H1 (cell line): ENCODE measurements at regions not wholly inside any gene's neighbourhood (a gene's known extent, or its start where the extent isn't known, plus 50 kb on each side); places are given as distances from the start of the nearest gene placed in this dataset.

Experiments used
- CTCF ChIA-PET: fragments of 300-600 bp; sonication (Branson Sonifier 250); formaldehyde crosslinking; loops from one replicate; lab custom pipeline; 2021; ENCODE audit not compliant: partially characterized antibody; lab: Charles Lee
- POLR2A ChIA-PET: fragments of 300-600 bp; sonication (Branson Sonifier 250); formaldehyde crosslinking; loops from one replicate; lab custom pipeline; 2021; ENCODE audit warnings: inconsistent platforms; ENCODE audit not compliant: partially characterized antibody; lab: Charles Lee
- DNase-seq, 2 experiments: peaks; one replicate each; pipeline versions ENCODE4 v3.0.0 to v3.0.0-alpha.2; 2010 to 2022; ENCODE audit warnings: low spot score in 2 of 2, low read depth in 1 of 2, mixed read lengths in 1 of 2
- FAIRE-seq: peaks from 2 replicates; lab custom pipeline; 2011; peaks lifted over from hg19 to GRCh38; lab: Jason Lieb, UNC
- H2AFZ ChIP-seq: 2 replicates; pipeline ENCODE4 v1.8.1; 2012; ENCODE audit warnings: low read length, inconsistent platforms
- H2AK5ac ChIP-seq: 2 replicates; pipeline ENCODE4 v1.6.1; 2013; ENCODE audit warnings: low read depth, low read length
- H2BK120ac ChIP-seq: replicated peaks from 2 replicates; pipeline ENCODE3; 2013; ENCODE audit warnings: low read depth, low read length, inconsistent platforms
- H2BK12ac ChIP-seq: 2 replicates; pipeline ENCODE4 v1.6.1; 2013; ENCODE audit warnings: low read depth, low read length
- H2BK15ac ChIP-seq: 2 replicates; pipeline ENCODE4 v1.6.1; 2013; ENCODE audit warnings: low read length
- H2BK20ac ChIP-seq: 2 replicates; pipeline ENCODE4 v1.6.1; 2013; ENCODE audit warnings: low read length
- H2BK5ac ChIP-seq: 2 replicates; pipeline ENCODE4 v1.6.1; 2013; ENCODE audit warnings: low read depth, low read length
- H3K14ac ChIP-seq: 2 replicates; pipeline ENCODE4 v1.6.1; 2013; ENCODE audit warnings: inconsistent platforms; ENCODE audit not compliant: insufficient read length
- H3K18ac ChIP-seq: 2 replicates; pipeline ENCODE4 v1.6.1; 2013; ENCODE audit warnings: low read length; ENCODE audit errors: extremely low read depth
- H3K23ac ChIP-seq: 2 replicates; pipeline ENCODE4 v1.6.1; 2013; ENCODE audit warnings: inconsistent platforms; ENCODE audit not compliant: insufficient read length
- H3K23me2 ChIP-seq: 2 replicates; pipeline ENCODE4 v1.6.1; 2013; ENCODE audit warnings: low read depth, low read length
- H3K27ac ChIP-seq: 2 replicates; pipeline ENCODE4 v1.6.1; 2011; ENCODE audit warnings: low read depth, low read length, inconsistent platforms
- H3K27me3 ChIP-seq, 4 experiments: replicated peaks in 1 of 4; 1 replicate in 1 of 4; 2 replicates in 3 of 4; pipeline versions ENCODE4 v1.6.1 to v1.8.1; 2011 to 2013; ENCODE audit warnings: low read length in 3 of 4, mild to moderate bottlenecking in 3 of 4, inconsistent platforms in 2 of 4, mixed read lengths in 2 of 4, moderate library complexity in 1 of 4; ENCODE audit not compliant: control insufficient read depth in 3 of 4, insufficient read depth in 3 of 4; ENCODE audit errors: extremely low read depth in 1 of 4
- H3K36me3 ChIP-seq, 4 experiments: 2 replicates each; pipeline versions ENCODE4 v1.6.1 to v1.8.1; 2011 to 2013; ENCODE audit warnings: mild to moderate bottlenecking in 4 of 4, low read length in 3 of 4, moderate library complexity in 2 of 4, control low read depth in 1 of 4, inconsistent platforms in 1 of 4; ENCODE audit not compliant: insufficient read depth in 4 of 4, control insufficient read depth in 2 of 4
- H3K4ac ChIP-seq: replicated peaks from 2 replicates; pipeline ENCODE3; 2013; ENCODE audit warnings: low read length, low read depth, mixed read lengths, inconsistent platforms; ENCODE audit not compliant: insufficient read length
- H3K4me1 ChIP-seq, 4 experiments: replicated peaks in 1 of 4; 1 replicate in 1 of 4; 2 replicates in 3 of 4; pipeline versions ENCODE4 v1.6.1 to v1.8.1; 2011 to 2013; ENCODE audit warnings: low read length in 3 of 4, inconsistent platforms in 2 of 4, mixed read lengths in 1 of 4; ENCODE audit not compliant: insufficient read depth in 4 of 4, control insufficient read depth in 3 of 4
- H3K4me2 ChIP-seq, 2 experiments: 2 replicates each; pipeline versions ENCODE4 v1.6.1 to v1.8.1; 2011 to 2013; ENCODE audit warnings: low read depth in 2 of 2, low read length in 2 of 2, control low read depth in 1 of 2, inconsistent platforms in 1 of 2, mild to moderate bottlenecking in 1 of 2; ENCODE audit not compliant: insufficient read depth in 1 of 2
- H3K4me3 ChIP-seq, 4 experiments: fragments of 200-600, 300-600 bp in 1 of 4; sonication (generic), shearing (Covaris generic), sonication (Bioruptor Twin) in 1 of 4; 2 replicates each; pipeline versions ENCODE4 v1.5.1 to v1.8.1; 2011 to 2016; ENCODE audit warnings: low read length in 4 of 4, low read depth in 3 of 4, control low read depth in 2 of 4, inconsistent platforms in 2 of 4, mild to moderate bottlenecking in 2 of 4, mixed read lengths in 1 of 4, moderate library complexity in 1 of 4; ENCODE audit not compliant: insufficient read depth in 2 of 4; ENCODE audit errors: extremely low read depth in 1 of 4
- H3K56ac ChIP-seq: replicated peaks from 2 replicates; pipeline ENCODE3; 2013; ENCODE audit warnings: low read depth, mild to moderate bottlenecking, mixed read lengths, low read length, inconsistent platforms; ENCODE audit not compliant: insufficient read length
- H3K79me1 ChIP-seq: 2 replicates; pipeline ENCODE4 v1.6.1; 2013; ENCODE audit warnings: low read depth, low read length, control low read depth
- H3K79me2 ChIP-seq, 2 experiments: 2 replicates each; pipeline versions ENCODE4 v1.6.1 to v1.8.1; 2012 to 2013; ENCODE audit warnings: low read length in 2 of 2, mild to moderate bottlenecking in 2 of 2, inconsistent platforms in 1 of 2; ENCODE audit not compliant: insufficient read depth in 2 of 2, control insufficient read depth in 1 of 2
- H3K9ac ChIP-seq, 4 experiments: replicated peaks in 1 of 4; 1 replicate in 1 of 4; 2 replicates in 3 of 4; pipeline versions ENCODE4 v1.6.1 to v1.8.1; 2011 to 2013; ENCODE audit warnings: low read depth in 3 of 4, low read length in 3 of 4, control low read depth in 2 of 4, mild to moderate bottlenecking in 2 of 4, moderate library complexity in 2 of 4, inconsistent platforms in 1 of 4; ENCODE audit errors: extremely low read depth in 1 of 4
- H3K9me3 ChIP-seq, 2 experiments: 2 replicates each; pipeline versions ENCODE4 v1.6.1 to v1.8.1; 2012 to 2013; ENCODE audit warnings: mild to moderate bottlenecking in 2 of 2, moderate library complexity in 2 of 2, control low read depth in 1 of 2, inconsistent platforms in 1 of 2, low read depth in 1 of 2, low read length in 1 of 2, mixed read lengths in 1 of 2; ENCODE audit not compliant: insufficient read depth in 2 of 2
- H4K20me1 ChIP-seq, 2 experiments: replicated peaks in 1 of 2; 2 replicates each; pipeline versions ENCODE3 to v1.8.1; 2011 to 2013; ENCODE audit warnings: inconsistent platforms in 2 of 2, low read length in 2 of 2, mild to moderate bottlenecking in 1 of 2; ENCODE audit not compliant: insufficient read depth in 2 of 2, control insufficient read depth in 1 of 2
- H4K5ac ChIP-seq: 2 replicates; pipeline ENCODE4 v1.6.1; 2013; ENCODE audit warnings: low read length, low read depth, mixed read lengths, inconsistent platforms; ENCODE audit not compliant: insufficient read length
- H4K8ac ChIP-seq: 2 replicates; pipeline ENCODE4 v1.8.0; 2013; ENCODE audit warnings: mild to moderate bottlenecking, moderate library complexity, low read length, inconsistent platforms; ENCODE audit not compliant: insufficient read depth; ENCODE audit errors: extremely low read depth
- H4K91ac ChIP-seq: replicated peaks from 2 replicates; pipeline ENCODE3; 2013; ENCODE audit warnings: low read length, mixed read lengths, inconsistent platforms; ENCODE audit not compliant: insufficient read length
- BRCA1 ChIP-seq: IDR thresholded peaks from 2 replicates; pipeline ENCODE4 v1.6.1; 2012; ENCODE audit warnings: low read depth, low read length, improper control_type of control experiment
- JUN ChIP-seq: IDR thresholded peaks from 2 replicates; pipeline ENCODE4 v1.6.1; 2011; ENCODE audit warnings: low read depth, mild to moderate bottlenecking, improper control_type of control experiment, low read length
- SP1 ChIP-seq: IDR thresholded peaks from 2 replicates; pipeline ENCODE4 v1.6.1; 2011; ENCODE audit warnings: low read depth, low read length
- SP4 ChIP-seq: IDR thresholded peaks from 2 replicates; pipeline ENCODE4 v1.6.1; 2012; ENCODE audit warnings: low read length, inconsistent platforms
- TEAD4 ChIP-seq: IDR thresholded peaks from 2 replicates; pipeline ENCODE4 v1.6.1; 2012; ENCODE audit warnings: low read depth, low read length, inconsistent platforms, mixed read lengths
- ZNF274 ChIP-seq: IDR thresholded peaks from 2 replicates; pipeline ENCODE4 v1.7.0; 2012; ENCODE audit warnings: low read length, borderline replicate concordance; ENCODE audit errors: extremely low read depth
- WGBS, 2 experiments: shearing (Covaris generic) in 1 of 2; methylation state at CpG; one replicate each; pipeline versions ENCODE4 v1.1.6 to v1.1.7; 2013 to 2015; ENCODE audit warnings: low lambda C conversion rate in 2 of 2, mixed read lengths in 2 of 2, inconsistent platforms in 1 of 2, low coverage in 1 of 2, missing lambda C conversion rate in 1 of 2; ENCODE audit not compliant: insufficient replicate concordance in 2 of 2, insufficient coverage in 1 of 2, insufficient read length in 1 of 2; ENCODE audit errors: extremely low coverage in 1 of 2, missing lambda C conversion rate in 1 of 2; 5-methylcytosine and 5-hydroxymethylcytosine counted together
- TF ChIP-seq, protein P1 (sequence below): IDR thresholded peaks from 2 replicates; pipeline ENCODE4 v1.6.1; 2012; ENCODE audit warnings: inconsistent platforms
- TF ChIP-seq, protein P2 (sequence below): IDR thresholded peaks from 2 replicates; pipeline ENCODE4 v1.6.1; 2012; ENCODE audit warnings: low read length, inconsistent platforms

DNA sequence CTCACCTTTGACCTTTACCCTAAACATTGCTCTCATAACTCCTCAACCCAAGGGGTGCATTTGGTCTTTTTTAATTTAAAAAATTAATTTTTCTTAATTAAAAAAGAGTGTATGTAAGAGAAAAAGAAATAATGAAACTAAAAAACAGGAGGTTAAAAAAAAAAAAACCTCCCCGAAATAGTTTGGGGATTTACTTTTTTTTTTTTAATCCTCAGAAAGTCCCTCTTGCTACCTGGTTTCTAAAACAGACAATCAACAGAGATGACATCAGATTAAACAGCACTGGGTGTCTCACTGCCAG is 301.3 kb downstream of the SOX9 start:
- no peak overlapping the region for H2BK5ac ChIP-seq
- no peak overlapping the region for H3K4me3 ChIP-seq
- no peaks in the 10 kb centered on the region for H3K23me2 ChIP-seq
- H3K4me2 ChIP-seq: no peak overlapping the region
- no peak overlapping the region for H2BK120ac ChIP-seq
- no peak overlapping the region for H4K8ac ChIP-seq
- no peak overlapping the region for H2AK5ac ChIP-seq
- POLR2A ChIA-PET: no interaction called here
- no peak overlapping the region for H2BK12ac ChIP-seq
- no peak overlapping the region for H3K56ac ChIP-seq
- peaks cover 0 to 5% (median 0%) of the 10 kb centered on the region in 4 experiments; a peak in 2 of 7 replicates for H3K4me1 ChIP-seq
- no peaks in the 10 kb centered on the region for H3K36me3 ChIP-seq
- TF ChIP-seq BRCA1 (no peak), SP1 (no peak), TEAD4 (no peak), ZNF274 (no peak), SP4 (no peak), JUN (no peak)
- TF ChIP-seq, protein P1, sequence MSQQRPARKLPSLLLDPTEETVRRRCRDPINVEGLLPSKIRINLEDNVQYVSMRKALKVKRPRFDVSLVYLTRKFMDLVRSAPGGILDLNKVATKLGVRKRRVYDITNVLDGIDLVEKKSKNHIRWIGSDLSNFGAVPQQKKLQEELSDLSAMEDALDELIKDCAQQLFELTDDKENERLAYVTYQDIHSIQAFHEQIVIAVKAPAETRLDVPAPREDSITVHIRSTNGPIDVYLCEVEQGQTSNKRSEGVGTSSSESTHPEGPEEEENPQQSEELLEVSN: no peak
- TF ChIP-seq, protein P2, sequence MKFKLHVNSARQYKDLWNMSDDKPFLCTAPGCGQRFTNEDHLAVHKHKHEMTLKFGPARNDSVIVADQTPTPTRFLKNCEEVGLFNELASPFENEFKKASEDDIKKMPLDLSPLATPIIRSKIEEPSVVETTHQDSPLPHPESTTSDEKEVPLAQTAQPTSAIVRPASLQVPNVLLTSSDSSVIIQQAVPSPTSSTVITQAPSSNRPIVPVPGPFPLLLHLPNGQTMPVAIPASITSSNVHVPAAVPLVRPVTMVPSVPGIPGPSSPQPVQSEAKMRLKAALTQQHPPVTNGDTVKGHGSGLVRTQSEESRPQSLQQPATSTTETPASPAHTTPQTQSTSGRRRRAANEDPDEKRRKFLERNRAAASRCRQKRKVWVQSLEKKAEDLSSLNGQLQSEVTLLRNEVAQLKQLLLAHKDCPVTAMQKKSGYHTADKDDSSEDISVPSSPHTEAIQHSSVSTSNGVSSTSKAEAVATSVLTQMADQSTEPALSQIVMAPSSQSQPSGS: no peak
- CTCF ChIA-PET: interaction anchor here (1.9 kb wide), 2 partner anchors 9 to 13 kb away, joined by 4 to 7 read pairs; no protein-coding TSS in a partner anchor
- no peak overlapping the region for H4K5ac ChIP-seq
- no peak for FAIRE-seq
- no peak overlapping the region for H2BK15ac ChIP-seq
- no peak overlapping the region for H3K23ac ChIP-seq
- DNase-seq: no peak
- no peak overlapping the region for H3K9ac ChIP-seq
- no peak overlapping the region for H3K27ac ChIP-seq
- no peak overlapping the region for H3K18ac ChIP-seq
- H3K9me3 ChIP-seq: peaks cover 2 to 5% of the 10 kb centered on the region in 2 experiments; a peak in 1 of 4 replicates
- 82% methylated on average over 1 of the region's 1 CpG; no CpG with 5 or more reads in 1 of the 2 experiments for WGBS, 2 experiments
- no peak overlapping the region for H2AFZ ChIP-seq
- H3K14ac ChIP-seq: no peak overlapping the region
- H2BK20ac ChIP-seq: no peak overlapping the region
- H3K79me1 ChIP-seq: no peaks in the 10 kb centered on the region
- H3K79me2 ChIP-seq: no peaks in the 10 kb centered on the region
- no peak overlapping the region for H4K91ac ChIP-seq
- no peak overlapping the region for H3K4ac ChIP-seq
- H4K20me1 ChIP-seq: no peaks in the 10 kb centered on the region
- H3K27me3 ChIP-seq: no peaks in the 10 kb centered on the region
